ENCODE measurements at regions not wholly inside any gene's neighbourhood (a gene's known extent, or its start where the extent isn't known, plus 50 kb on each side); places are given as distances from the start of the nearest gene placed in this dataset.
"Not testable (repeated sequence)": the region's sequence is repeated elsewhere in the genome, so short reads cannot be mapped to it uniquely, and the experiment has no call there.

DNA sequence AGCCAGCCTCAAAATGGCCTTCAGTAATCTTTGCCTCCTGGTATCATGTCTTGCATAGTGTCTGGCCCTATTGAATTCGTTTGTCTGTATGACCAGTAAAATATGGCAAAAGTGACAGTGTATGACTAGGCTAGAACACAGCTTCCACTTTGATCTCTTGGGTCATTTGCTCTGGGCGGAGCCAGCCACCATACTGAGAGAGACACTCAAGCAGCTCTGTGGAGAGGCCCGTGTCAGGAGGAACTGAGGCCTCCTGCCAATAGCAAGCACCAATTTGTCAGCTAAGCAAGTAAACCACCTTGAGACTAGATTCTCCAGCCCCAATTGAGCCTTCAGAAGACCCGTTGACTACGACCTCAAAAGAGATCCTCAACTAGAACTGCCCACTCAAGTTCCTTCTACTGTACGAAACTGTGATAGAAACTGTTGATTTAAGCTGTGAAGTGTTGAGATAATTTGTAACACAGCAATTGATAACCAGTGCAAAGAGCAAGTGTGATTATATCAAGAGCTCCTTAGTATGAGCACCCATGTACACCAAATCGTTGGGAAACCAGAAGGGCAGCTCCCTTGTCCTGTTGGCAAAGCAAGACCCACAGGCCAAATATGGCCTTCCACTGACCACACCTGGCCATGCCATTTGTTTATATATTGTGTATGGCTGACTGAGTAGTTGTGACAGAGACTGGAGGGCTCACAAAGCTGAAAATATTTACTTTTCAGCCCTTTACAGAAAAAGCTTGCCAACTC, 52.7 kb upstream of the SERBP1 start:
- DNase-seq = no peak

DNA sequence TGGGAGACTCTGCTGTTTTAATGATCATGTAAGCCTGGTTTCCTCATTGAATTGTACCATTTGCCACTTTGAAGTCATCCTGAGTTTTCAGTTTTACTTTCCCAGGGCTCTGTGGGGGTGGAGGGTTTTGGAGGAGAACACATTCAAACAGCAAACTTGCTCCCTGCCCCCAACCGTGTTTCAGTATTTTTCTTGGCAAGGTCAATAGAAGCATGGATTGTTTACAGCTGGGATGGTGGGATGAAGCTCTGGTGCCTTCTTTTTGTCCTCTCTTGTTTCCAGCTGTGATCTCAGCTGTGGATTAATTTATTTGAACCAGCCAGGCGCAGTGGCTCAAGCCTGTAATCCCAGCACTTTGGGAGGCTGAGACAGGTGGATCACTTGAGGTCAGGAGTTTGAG, 54.3 kb upstream of the SERBP1 start:
- peak; percentile 59 for DNase-seq

DNA sequence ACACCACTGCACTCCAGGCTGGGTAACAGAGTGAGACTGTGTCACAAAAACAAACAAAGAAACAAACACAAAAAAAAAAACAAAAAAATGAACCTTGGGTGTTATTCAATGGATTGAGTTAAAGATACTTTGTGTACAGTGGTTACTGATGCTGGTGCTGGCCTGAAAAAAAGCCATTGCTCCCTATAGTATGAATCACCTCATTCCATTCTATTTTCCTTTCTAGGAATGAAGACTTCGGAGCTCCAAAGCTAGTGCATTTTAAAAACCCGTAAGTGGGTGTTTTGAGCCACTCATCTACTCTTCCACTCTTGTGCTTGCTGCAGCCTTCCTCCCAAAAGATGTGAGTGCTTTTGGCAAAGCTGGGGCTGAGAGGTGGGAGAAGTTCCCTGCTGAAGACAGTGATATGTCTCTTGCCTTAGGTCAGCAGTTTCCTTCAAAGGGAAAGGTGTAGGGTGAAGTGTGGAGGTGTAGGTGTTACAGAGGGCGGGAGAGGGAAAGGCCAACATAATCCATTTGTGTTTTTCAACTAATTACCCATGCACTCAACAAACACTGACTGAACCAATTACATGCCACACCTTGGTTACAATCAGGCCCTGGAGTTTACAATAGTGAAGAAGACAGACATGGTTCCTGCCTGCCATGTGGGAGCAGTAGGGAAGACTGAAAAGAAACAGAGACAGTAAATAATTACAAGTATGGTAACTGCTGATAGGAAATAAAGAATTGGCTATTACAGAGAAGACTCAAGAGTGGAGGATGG, 55.0 kb upstream of the SERBP1 start:
- no peak for DNase-seq

DNA sequence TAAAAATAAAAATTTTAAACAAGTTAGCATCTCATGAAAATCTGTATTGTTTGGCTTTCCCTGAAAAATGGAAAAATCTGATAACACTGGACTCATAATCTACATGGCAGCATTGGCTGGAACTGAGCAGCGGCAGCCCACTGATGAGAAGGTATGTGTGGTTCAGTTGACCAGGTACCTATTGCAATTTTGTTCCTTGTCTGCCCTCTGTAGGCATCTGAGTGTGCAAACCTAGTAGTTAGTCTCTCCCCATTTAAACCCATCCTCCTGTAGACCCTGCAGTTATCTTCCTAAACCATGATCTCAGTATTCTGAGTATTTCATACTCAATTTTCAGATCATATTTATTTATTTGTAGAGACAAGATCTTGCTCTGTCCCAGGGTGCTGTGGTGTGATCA, 59.4 kb upstream of the SERBP1 start:
- DNase-seq = peak; percentile 64

DNA sequence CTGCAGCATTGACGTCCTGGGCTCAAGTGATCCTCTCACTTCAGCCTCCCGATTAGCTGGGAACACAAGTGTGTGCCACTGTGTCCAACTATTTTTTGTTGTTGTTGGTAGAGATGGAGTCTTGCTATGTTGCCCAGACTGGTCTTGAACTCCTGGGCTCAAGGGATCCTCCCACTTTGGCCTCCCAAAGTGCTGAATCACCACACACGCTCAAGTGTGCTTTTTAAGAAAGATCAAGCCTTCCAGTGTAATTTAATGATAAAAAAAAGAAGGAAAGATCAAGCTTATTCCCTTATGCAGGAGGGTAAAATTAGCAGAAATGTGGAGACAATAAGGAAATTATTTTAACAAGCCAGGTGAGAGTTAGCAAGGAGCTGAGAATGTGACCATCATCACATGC, 61.1 kb upstream of the SERBP1 start:
- no peak for DNase-seq

DNA sequence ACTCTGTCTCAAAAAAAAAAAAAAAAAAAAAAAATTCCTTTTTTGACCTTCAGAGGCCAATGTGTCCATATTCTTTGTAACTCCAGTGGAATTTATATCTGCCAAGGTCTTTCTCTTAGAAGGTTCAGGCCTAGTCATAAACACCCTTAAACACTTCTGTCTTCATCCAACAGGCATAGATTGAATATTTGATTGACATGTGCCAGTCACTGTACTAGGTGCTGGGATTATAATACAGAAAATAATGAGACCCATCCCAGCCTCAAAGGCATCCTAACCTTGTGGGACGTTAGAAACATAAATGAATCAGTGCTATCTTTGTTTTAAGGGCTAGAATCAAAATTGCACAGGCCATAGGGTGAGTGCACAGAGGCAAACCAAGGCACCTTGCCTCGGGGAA, 62.9 kb upstream of the SERBP1 start:
- no peak for DNase-seq

DNA sequence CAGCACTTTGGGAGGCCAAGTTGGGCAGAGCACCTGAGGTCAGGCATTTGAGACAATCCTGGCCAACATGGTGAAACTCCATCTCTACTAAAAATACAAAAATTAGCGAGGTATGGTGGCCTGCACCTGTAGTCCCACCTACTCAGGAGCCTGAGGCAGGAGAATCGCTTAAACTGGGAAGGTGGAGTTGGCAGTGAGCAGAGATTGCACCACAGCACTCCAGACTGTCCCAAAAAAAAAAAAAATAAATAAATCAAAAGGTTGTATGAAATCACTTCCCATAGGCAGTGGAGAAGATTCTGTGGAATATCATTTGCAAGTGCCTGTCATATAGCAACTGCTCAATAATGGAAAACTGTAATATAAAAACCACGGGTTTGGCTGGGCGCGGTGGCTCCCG, 65.1 kb upstream of the SERBP1 start:
- no peak for DNase-seq

DNA sequence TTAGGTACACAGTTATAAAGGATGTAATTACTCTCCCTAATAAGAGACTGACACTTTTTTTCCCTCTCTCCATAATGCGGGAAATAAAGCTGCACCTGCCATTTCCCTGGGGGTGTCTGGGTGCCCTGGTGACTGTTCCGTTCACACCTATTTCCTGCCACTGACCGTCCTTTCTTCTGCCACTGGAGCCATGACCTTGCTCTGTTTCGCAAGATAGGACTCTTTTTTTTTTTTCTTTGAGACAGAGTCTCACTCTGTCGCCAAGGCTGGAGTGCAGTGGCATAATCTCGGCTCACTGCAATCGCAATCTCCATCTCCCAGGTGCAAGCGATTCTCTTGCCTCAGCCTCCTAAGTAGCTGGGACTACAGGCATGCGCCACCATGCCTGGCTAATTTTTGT, 66.1 kb upstream of the SERBP1 start:
- DNase-seq = no peak

DNA sequence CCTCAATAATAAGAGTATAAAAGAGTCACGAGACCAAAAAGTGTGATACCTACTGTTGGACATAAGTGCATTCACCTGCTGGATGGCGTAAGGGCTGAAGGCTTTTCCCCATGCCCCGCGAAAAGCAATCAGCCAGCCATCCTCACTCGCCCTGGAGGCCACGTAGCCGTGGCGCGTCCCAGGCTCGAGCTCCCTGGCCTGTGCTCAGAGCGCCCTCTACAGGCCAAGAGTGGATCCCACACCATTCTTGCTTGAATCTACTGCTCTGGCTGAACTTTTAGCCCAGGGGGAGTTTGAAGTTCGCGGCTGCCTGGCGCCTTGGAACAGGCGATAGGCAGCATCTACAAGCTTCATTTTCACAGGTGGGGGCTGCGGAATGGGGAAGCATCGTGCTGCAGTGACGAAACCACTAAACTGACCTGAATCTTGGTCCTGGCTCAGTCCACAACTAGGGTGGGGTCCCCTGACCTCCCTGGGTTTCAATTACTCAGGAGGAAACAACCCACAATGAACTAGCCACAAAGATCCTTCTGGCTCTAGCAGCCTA, 70.3 kb upstream of the SERBP1 start:
- peak; percentile 94 for DNase-seq

DNA sequence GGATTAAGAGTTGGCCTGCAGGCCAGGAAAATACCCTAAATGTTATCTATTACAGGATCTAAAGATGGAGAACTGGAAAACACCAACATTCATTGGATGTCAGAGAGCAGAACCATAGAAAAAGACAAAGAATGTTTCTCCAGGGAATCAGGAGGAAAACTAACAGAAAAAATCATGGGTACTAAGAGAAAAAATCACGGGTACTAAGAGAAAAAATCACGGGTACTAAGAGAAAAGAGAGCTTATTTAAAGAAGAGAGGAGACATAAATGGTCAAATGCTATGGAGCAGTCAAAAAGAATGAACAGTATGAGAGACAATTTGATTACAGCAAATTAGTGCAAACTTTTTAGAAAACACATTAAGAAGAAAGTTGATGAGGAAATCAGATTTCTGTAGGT, 73.8 kb upstream of the SERBP1 start:
- DNase-seq = no peak

DNA sequence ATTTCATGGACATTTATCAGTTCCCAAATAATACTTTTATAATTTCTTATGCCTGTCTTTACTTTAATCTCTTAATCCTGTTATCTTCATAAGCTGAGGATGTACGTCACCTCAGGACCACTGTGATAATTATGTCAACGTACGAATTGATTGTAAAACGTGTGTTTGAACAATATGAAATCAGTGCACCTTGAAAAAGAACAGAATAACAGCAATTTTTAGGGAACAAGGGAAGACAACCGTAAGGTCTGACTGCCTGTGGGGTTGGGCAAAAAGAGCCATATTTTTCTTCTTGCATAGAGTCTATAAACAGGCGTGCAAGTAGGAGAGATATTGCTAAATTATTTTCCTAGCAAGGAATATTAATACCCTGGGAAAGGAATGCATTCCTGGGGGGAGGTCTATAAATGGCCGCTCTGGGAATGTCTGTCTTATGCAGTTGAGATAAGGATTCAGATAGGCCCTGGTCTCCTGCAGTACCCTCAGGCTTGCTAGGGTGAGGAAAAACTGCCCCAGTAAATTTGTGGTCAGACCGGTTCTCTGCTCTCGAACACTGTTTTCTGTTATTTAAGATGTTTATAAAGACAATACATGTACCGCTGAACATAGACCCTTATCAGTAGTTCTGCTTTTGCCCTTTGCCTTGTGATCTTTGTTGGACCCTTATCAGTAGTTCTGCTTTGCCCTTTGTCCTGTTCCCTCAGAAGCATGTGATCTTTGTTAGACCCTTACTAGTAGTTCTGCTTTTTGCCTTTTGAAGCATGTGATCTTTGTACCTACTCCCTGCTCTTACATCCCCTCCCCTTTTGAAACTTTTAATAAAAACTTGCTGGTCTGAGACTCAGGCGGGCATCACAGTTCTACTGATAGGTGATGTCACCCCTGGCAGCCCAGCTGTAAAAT, 83.4 kb upstream of the SERBP1 start:
- DNase-seq = not testable (repeated sequence)

DNA sequence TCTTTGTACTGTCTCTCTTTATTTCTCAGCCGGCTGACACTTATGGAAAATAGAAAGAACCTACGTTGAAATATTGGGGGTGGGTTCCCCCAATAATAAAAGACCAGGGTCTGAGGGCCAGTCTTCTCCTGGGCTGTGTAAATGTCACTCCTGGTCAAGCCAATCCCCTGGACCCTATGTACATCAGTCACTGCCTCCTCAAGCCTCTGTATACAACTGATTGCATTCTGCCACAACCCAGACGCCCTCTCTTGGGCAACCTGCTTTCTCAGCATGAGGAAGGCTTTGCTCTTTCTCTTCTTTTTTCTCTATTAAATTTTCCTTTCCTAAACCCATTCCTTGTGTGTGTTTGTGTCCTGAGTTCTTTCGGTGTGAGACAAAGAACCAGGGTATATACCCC, 84.1 kb upstream of the SERBP1 start:
- DNase-seq = no peak

DNA sequence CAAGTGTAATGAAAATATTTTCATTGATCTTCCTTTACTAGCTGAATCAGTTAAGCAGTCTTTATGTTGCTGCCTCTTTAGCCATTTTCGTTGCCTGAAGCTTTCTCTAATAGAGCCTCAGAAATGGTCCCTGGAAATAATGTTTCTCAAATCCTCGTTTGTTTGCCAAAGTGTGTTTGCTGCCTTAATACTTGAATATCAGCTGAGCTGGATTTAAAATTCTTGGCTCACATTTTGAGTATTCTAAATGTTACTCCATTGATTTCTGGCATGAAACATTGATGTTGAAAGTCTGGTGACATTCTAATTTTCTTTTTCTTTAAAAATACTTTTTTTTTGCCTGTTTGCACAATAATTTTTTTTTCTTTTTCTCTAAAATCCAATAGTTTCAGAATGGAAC, 84.6 kb upstream of the SERBP1 start:
- DNase-seq = no peak

DNA sequence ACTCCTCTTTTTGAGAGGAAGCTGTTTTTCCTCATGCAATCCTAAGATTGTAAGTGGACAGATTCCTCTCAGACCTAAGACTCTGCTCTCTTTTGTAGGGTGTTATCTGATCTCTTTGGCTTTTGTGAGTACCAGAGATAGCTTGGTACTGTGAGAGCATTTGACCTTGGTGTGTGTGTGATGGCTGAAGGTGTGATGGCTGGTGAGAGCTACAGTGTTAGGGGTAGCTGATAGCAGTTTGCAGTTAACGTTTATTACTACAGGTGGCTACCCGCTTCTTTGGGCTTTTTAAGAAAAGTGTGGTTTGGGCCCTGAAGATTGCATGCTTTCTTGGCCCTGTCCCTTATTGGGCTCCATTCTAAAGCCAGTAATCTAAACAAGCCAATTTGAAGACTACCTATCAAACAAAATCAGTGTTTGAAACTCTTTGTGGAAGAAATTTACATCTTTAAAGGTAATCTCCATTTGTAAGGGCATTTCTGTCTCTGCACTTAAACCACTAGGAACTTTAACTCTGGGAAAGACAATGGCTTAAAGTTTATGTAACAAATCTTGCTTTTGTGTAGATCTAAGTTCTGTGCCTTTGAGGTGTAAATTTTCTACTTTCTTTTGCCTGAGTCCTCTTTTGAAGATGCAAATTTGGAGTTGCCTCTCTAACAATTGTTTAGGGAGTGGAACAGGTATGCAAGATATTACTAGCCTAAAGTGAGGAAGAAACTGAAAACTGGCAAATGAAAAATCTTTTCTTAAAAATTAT, 85.3 kb upstream of the SERBP1 start:
- DNase-seq = no peak

DNA sequence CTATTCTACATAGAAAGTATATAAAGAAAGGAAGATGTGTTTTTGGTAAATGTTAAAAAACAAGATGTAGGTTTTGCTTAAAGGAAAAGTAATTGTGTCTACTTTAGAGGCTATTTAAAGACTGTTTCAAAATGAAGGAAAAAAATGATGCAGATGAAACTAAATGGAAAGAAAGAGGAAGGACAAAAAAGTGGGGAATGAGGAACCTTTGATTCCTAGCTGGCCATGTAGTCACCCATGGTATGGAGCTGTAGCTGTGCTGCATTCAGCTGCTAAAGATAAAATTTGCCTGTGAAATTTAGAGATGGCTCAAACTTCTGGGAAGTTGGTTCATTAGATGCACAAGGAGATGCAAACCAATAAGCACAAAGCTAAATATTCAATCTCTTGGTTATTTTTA, 86.8 kb upstream of the SERBP1 start:
- DNase-seq = no peak

DNA sequence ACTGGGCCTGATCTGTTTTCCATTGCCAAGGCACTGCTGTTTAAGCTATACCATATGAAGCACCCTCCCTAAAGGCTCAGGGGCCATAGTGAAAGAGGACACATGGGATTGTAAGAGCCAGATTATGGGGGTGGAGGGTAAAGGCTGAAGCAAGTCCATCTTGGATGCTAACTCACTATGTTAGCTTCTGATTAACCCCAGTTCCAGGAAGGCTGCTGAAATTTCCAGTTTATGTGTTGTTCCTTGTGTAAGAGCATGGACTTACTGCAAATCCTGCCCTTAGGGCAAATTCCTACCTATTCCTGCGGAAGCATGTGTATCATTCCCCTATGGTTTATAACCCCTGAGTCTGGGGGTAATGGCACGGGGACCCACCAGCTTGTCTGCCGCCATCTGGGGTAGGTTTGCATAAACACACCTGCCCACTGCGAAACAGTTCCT, 91.8 kb upstream of the SERBP1 start:
- no peak for DNase-seq

DNA sequence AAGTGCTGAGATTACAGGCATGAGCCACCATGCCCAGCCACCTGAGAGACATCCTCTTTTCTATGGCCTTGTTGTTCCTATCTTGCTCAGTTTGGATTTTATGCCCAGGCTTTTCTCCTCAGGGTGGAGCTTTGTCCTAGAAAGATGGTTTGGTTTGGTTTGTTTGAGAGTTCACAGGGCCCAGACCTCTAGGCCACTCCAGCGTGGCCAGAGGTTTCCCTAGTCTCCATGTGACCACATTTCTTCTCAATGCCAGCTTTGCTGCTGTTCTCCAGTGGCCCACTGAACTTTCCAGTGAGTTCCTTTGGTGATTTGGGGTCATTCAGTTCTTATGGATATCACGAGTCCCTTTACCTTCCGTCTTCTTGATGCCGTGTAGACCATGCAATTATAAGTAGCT, 92.6 kb upstream of the SERBP1 start:
- no peak for DNase-seq

DNA sequence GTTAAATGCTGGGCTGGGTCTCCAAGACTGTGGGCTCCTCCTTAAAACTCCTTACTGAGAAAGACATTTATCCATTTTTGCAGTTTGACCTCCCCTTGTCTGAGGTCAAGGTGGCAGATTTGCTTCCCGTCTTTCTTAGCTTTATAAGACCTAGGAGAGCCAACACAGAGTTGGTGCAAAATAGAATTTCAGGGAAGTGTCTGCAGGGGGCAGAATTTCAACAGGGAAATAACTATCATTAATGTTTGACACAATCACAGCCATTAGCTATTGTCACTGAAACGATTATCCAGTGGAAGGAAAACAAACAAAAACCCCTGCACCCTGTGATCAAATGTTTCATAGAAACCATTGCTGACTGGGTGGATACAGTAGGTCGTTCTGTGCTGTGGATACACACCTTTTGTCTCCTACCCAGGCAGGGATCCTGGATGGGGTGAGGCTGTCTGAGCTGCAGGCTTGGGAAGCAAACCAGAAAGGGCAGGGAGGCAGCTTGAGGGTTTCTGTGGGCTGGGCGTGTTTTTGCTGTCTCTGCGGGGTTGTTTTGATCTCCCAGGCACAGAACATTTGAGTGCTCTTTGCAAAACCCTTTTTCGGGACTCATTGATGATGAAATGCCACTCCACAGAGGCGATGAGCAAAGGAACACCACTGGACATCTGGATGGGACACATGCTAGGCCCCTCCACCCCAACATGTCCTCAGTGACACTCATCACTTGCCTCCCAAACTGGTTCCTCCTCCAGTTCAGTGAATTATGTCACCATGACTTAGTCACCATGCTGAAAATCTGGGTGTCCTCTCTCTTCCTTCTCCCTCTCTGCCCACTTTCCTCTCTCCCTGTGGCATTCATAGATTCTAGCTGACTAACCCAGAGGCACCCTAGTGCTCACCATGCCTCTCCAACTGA, 94.2 kb upstream of the SERBP1 start:
- DNase-seq = no peak

DNA sequence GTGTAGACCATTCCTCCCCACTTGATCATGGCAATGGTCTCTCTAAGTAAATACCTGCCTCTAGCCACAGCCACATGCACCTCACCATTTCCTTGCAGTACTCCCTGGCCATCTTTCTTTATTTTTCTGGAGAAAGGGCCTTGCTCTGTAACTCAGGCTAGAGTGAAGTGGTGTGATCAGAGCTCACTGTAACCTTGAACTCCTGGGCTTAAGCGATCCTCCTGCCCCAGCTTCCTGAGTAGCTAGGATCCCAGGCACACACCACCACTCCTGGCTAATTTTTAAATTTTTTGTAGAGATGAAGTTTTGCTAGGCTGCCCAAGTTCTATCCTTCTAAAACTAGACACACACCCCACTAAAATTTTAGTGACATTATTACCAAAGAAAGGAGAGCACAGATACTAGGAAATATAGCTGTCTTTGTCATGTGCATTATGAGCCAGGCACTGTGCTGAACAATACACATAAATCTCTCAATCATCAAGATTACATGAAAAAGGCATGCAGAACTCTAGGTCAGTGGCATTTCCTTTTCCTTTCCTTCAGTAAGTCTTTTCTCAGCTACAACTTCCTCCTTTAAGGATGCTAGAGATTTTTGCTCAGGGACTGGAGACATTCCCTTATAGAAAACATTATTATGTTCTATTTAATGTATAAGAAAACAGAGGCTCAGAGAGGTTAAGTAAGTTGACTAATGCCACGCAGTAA, 95.0 kb upstream of the SERBP1 start:
- no peak for DNase-seq

DNA sequence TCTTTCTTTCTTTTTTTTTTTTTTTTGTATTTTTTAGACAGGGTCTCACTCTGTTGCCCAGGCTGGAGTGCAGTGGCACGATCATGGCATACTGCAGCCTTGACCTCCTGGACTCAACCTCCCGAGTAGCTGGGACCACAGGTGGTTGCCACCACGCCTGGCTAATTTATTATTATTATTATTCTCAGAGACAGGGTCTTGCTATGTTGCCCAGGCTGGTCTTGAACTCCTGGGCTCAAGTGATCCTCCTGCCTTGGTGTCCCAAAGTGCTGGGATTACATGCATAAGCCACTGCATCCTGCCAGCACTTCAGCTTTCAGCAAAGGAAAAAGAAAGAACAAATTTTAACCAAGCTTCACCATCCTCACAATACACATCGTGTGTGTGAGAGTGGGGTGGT, 97.9 kb upstream of the SERBP1 start:
- DNase-seq = no peak

Data from tongue (tissue), 1 donor.